Hematopoietic multipotent progenitor cell treated with erythropoietin and hydrocortisone succinate and interleukin-3 and kit ligand, for 15 days (in vitro differentiated cells): ENCODE measurements at regions not wholly inside any gene's neighbourhood (a gene's known extent, or its start where the extent isn't known, plus 50 kb on each side); places are given as distances from the start of the nearest gene placed in this dataset.
"Not testable (repeated sequence)": the region's sequence is repeated elsewhere in the genome, so short reads cannot be mapped to it uniquely, and the experiment has no call there.

Source experiments
- DNase-seq: peaks from one replicate; pipeline ENCODE4 v3.0.0-alpha.2; 2015; ENCODE audit warnings: low spot score

- DNase-seq: no peak
Observed at GRCh38 chr1:244322791-244323521, 128.8 kb downstream of the ADSS2 start.

DNA sequence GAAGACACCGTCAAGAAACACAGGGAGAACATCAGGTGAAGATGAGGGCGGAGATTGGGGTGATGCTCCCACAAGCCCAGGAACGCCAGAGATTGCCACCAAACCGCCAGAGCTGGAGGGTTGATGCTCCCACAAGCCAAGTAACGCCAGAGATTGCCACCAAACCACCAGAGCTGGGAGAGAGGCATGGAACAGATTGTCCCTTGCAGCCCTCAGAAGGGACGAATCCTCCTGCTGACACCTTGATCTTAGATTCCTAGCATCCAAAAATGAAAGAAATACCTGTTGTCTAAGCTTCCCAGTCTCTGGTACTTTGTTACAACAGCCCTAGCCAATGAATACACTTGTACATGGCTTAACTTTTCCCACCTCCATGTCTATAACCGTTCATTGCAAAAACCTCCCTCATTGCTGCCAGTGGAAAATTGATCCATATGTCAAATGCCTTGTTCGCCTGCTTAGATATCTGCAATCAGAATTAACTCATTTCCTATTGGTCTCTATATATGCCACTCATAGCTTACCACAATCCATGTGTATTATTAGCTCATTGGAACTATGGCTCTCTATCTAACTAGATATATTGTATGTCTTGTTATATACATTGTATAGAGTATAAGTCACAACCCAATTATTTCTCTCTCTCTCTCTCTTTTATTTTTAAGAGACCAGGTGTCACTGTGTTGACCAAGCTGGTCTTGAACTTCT is 127.4 kb downstream of the ADSS2 start:
- DNase-seq: no peak

- no peak for DNase-seq
Observed at GRCh38 chr1:244325056-244325758, 126.5 kb downstream of the ADSS2 start.

DNA sequence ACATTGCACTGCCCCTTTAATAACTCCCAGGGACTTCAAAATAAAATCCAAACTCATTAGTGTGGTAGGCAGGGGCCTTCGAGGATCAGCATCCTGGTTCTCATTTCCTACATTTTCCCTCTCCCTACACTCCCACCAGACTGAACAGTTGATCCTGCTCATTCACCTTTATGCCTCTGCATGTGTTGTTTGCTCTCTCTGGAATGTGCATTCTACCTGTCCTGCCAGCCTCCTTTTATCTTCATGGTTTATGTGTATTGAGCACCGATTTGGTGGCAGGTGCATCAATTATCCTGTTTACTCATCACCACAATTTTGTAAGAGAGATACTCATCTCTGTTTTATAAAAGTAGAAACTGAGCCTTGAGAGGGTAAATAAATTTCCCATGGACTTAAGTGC is 125.0 kb downstream of the ADSS2 start:
- no peak for DNase-seq

GRCh38 chr1:244327533-244327932 is 124.2 kb downstream of the ADSS2 start:
- DNase-seq: no peak

GRCh38 chr1:244328476-244328875 is 123.2 kb downstream of the ADSS2 start:
- DNase-seq: no peak

GRCh38 chr1:244329591-244330317 is 122.0 kb downstream of the ADSS2 start:
- no peak for DNase-seq

GRCh38 chr1:244330318-244330625 is 121.4 kb downstream of the ADSS2 start:
- no peak for DNase-seq

DNA sequence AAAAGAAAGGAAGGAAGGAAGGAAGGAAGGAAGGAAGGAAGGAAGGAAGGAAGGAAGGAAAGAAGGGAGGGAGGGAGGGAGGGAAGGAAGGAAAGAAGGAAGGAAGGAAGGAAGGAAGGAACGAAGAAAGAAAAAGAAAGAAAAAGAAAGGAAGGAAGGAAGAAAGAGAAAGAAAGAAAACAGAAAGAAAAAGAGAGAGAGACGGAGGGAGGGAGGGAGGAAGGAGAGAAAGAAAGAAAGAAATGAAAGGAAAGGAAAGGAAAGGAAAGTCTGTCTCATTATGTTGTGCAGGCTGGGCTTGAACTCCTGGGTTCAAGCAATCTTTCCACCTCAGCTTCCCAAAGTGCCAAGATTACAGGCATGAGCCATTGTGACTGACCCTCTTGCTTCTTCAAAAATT is 118.9 kb downstream of the ADSS2 start:
- not testable (repeated sequence) for DNase-seq

DNA sequence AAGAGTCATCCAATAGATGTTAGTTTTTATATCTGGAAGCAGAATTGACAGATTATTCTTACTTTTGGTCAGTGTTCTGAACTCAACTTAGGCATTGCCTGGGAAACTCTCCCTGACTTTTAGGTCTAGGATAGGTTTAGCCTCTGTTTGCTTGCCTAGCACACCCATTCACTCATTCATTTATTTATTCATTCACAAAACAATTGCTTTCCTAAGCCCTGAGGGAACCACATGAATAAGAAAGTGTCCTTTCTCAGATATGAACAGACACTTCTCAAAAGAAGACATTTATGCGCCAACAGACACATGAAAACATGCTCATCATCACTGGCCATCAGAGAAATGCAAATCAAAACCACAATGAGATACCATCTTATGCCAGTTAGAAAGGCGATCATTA is 117.4 kb downstream of the ADSS2 start:
- not testable (repeated sequence) for DNase-seq

GRCh38 chr1:244334842-244335241 is 116.9 kb downstream of the ADSS2 start:
- DNase-seq: not testable (repeated sequence)

GRCh38 chr1:244335456-244335855 is 116.3 kb downstream of the ADSS2 start:
- DNase-seq: no peak

- DNase-seq: no peak
Observed at GRCh38 chr1:244336232-244336899, 115.3 kb downstream of the ADSS2 start.

GRCh38 chr1:244337839-244338238 is 113.9 kb downstream of the ADSS2 start:
- no peak for DNase-seq

DNA sequence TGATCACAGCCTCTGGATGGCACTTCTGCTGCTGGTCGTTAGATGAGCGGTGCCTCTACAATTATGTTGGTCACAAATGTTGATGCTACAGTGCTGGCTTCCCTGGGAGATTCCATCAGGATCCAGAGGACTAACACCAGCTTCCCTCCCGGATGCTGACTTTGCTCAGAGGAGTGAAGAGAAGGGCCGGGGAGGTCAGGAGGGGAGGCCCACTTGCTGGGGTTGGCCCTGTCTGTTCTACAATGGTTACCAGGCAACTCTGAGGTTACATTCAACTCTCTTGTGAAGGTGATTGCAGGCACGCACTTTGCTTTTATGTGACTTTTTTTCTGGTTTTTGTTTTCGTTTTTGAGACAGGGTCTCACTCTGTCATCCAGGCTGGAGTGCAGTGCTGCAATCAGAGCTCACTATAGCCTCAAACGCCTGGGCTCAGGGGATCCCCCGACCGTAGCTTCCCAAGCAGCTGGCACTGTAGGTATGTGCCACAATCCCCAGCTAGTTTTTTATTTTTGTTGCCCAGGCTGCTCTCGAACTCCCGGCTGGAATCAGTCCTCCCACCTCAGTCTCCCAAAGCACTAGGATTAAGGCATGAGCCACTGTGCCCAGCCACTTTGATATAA is 112.5 kb downstream of the ADSS2 start:
- DNase-seq: no peak

DNA sequence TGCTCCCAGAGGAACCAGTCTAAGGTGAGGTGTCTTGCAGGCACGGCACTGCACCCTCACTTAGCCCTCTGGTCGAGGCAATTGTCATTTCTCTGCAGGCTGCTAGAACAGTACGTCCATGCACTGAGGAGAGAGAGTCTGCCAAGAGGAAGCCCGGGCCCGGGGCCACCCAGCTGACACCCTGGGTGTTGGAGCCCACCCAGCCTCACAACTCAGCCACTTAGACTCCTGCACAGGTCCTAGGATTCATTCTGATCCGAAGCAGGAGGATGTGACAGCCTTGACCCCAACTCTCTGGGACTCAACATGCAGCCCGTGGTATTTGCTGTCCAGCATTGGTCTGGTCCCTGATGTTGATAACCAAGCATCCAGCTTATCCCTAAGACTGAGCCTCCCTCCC is 111.9 kb downstream of the ADSS2 start:
- DNase-seq: no peak

GRCh38 chr1:244340396-244340795 is 111.3 kb downstream of the ADSS2 start:
- no peak for DNase-seq

DNA sequence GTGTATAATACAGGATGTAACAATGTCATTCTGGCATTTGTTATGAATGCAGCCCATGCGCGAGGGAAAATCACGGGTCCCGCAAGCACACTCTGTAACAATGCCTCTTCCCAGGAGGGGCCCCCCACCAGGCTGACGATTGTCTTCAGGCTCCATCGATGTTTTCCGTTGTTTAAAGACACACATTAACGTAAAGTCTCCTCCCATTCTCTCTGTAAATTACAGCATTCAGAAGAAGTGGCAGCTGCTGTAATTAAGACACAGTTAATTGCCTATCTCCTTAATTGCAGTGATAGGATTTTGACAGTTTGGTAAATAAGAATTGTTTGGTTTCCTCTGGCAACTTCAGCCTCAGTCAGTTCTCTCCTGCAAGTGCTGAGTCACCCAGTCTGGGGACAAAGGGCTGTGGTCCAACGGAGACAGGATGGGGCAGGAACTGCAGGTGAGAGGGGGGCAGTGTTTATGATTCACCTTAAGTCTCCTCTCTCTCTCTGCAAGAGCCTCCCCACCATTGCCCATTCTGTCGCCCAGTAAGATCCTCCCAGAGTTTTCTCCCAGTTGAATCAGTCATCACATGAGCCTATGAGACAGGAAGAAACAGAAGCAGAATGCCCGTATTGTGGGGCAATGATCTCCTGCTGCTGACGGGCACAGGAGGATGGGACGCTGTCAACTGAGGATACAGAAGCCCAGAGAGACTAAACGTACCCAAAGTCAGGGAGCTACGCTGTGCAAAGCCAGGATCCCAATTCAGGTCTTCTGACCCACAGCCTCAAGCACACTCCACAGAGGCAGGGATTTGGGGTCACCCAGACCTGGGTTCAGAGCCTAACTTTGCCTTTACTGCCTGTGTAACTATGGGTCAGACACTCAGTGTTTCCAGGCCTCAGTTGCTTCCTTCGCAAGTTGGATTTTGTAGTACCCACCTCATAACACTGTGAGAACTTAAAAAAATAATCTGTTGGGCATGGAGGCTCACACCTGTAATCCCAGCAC is 110.0 kb downstream of the ADSS2 start:
- DNase-seq: no peak

DNA sequence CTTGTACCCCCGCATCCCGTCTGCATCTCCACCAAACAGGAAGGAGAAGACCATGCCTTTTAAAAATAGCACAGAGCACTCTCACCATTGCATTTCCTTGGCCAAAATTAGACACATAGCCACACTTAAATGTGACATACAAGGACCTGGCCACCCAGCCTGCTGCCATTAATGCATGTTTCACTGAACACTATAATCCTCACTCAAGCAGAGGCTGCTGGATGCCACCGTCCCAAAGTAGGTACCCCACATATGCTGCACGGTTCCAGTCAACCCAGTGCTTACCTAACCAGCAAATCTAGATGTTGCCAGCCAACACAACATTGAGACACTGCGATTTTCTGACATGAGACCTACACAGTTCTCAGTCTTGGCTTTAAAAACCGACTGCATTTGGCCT is 107.7 kb downstream of the ADSS2 start:
- no peak for DNase-seq

GRCh38 chr1:244346972-244347618 is 104.6 kb downstream of the ADSS2 start:
- no peak for DNase-seq
